IPS DF 6.9 (cell line): ENCODE measurements at regions not wholly inside any gene's neighbourhood (a gene's known extent, or its start where the extent isn't known, plus 50 kb on each side); places are given as distances from the start of the nearest gene placed in this dataset.

Source experiments
- DNase-seq: peaks from one replicate; pipeline ENCODE4 v3.0.0-alpha.2; 2013; ENCODE audit warnings: low read depth, low spot score
- H3K27ac ChIP-seq: one replicate; pipeline ENCODE4 v1.5.1; 2013; ENCODE audit warnings: low read length, control low read depth
- H3K27me3 ChIP-seq: 2 replicates; pipeline ENCODE4 v1.6.1; 2013; ENCODE audit warnings: mild to moderate bottlenecking, low read length; ENCODE audit not compliant: control insufficient read depth, insufficient read depth
- H3K36me3 ChIP-seq: 2 replicates; pipeline ENCODE4 v1.6.1; 2013; ENCODE audit warnings: low read length; ENCODE audit not compliant: control insufficient read depth, insufficient read depth
- H3K4me1 ChIP-seq: 2 replicates; pipeline ENCODE4 v1.6.1; 2013; ENCODE audit warnings: low read length; ENCODE audit not compliant: control insufficient read depth, insufficient read depth
- H3K4me3 ChIP-seq: 2 replicates; pipeline ENCODE4 v1.5.1; 2013; ENCODE audit warnings: mild to moderate bottlenecking, low read length
- H3K9me3 ChIP-seq: 2 replicates; pipeline ENCODE4 v1.6.1; 2013; ENCODE audit warnings: low read length, inconsistent platforms; ENCODE audit not compliant: control insufficient read depth, insufficient read depth
- WGBS: extraction: QIAGEN DNeasy Blood & Tissue Kit; methylation state at CpG from one replicate; pipeline ENCODE4 v1.1.7; 2013; ENCODE audit warnings: mixed read lengths, missing lambda C conversion rate; ENCODE audit not compliant: insufficient read length, insufficient coverage; 5-methylcytosine and 5-hydroxymethylcytosine counted together

DNA sequence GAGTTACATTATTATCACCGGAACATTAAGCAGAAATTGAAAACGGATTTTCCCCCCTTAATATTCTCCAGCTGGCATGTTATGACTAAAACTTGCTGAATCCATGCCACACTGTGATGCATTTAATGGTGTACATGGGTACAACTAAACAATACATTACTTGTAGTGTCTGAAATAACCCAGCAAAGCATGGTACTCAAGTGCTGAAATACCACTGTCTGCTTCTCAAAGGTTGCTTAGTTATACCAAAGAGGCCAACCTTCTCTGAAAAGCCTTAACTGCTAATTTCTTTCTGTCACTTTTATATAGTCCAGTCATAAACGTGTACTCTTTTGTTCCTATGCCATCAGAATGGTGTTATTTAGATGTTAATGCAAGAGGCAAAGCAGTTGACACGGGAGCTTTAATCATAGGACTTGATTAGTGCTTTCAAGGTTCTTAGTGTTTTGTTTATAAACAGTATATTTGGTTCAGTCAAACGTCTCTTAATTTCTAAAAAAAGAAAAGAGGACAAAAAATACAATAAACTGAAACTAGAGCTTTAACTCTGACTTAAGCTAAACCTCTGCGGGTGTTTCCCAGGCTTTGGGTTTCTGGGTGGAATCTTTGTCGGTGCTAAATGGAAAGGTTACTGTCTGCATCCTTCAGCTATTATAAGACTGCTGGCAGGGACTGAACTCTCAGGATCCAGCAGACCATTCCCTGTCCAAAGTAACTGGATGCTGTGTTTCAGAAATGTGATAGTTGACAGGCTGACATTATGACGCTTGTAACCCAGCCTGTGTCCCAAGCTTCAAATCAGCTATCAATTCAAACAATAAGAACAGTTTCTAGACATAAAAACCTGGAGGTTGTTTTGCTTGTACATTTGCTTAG lies 202.6 kb downstream of the PPP1R3A start:
- no peak for DNase-seq
- Histone ChIP-seq H3K36me3 (no peaks in the 10 kb centered on the region), H3K27ac (no peak overlapping the region), H3K4me1 (no peaks in the 10 kb centered on the region), H3K27me3 (no peaks in the 10 kb centered on the region), H3K4me3 (no peak overlapping the region), H3K9me3 (no peaks in the 10 kb centered on the region)
- WGBS: no CpG with 5 or more reads among the region's 8 CpGs

DNA sequence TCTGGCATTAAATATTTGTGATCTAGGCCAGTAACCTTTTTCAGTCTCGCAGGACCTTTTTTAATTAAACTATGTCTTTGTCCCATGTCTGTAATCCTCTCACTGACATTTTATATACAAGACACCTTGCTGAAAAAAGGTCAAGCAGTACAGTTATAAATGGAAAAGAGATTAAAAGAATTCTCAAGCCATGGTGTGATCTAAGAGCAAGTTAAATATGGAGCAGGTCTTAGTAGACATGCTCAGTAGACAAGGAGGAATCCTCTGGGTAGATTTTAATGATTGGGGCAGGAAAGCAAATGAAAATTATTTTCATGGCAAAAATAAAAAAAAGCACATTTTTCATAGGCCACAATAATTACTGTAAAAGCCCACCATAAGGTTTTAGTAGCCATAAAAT lies 203.5 kb downstream of the PPP1R3A start:
- no CpG with 5 or more reads among the region's 1 CpG for WGBS
- H3K4me3 ChIP-seq: no peak overlapping the region
- no peaks in the 10 kb centered on the region for H3K9me3 ChIP-seq
- no peaks in the 10 kb centered on the region for H3K27me3 ChIP-seq
- DNase-seq: no peak
- no peaks in the 10 kb centered on the region for H3K4me1 ChIP-seq
- H3K27ac ChIP-seq: no peak overlapping the region
- no peaks in the 10 kb centered on the region for H3K36me3 ChIP-seq

DNA sequence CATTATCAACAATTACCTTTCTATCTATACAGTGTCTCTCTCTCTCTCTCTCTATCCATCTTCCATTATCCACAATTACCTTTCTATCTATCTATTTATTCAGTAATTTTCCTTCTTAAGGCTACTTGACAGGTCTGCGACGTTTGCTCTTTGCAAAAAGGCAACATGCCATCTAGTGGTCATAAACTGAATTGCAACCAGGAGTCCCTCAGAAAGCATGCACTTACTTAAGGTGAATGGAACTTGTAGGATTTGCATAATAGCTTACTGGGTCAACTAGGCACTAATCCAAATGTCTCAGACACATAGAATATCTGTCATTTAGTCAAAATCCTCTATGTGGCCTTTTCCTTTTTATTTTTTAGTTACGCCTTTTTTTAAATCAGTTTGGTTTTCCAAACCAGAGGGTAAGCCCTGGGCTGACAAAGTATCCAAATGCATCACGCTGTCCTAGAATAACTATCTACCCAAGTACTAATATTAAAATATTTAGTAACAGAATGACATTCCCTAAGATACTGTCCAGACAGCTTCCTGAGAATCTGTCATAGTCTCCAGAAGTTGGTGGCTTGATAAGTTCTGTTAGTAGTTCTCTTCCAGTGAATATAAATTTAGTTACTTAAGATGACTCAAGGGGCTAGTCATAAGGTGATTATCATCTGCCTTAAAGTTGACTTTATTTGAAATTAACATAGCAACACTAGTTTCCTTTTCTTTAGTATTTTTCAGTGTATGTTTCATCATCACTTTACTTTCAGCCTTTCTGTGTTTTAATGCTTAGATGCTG lies 208.3 kb downstream of the PPP1R3A start:
- WGBS: no CpG with 5 or more reads among the region's 4 CpGs
- Histone ChIP-seq H3K27me3 (no peaks in the 10 kb centered on the region), H3K27ac (no peak overlapping the region), H3K36me3 (no peaks in the 10 kb centered on the region), H3K4me1 (no peaks in the 10 kb centered on the region), H3K4me3 (no peak overlapping the region), H3K9me3 (no peaks in the 10 kb centered on the region)
- DNase-seq: peak; percentile 80

DNA sequence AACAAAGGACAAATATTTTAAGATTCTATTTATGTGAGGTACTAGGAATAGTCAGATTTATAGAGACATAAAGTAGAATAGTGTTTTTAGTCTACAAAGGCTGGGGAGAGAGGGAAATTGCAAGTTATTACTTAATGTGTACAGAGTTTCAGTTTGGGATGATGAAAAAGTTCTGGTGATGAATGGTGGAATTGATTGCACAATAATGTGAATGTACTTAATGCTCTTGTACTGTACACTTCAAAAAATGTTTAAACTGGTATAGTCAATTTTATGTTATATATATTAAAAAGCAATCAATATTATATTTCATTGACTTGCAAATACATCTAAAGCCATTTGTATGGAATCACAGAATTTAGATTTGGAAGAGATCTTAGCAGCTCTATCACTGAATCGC lies 213.4 kb downstream of the PPP1R3A start:
- no peaks in the 10 kb centered on the region for H3K9me3 ChIP-seq
- no peak overlapping the region for H3K4me3 ChIP-seq
- no peaks in the 10 kb centered on the region for H3K27me3 ChIP-seq
- no peaks in the 10 kb centered on the region for H3K36me3 ChIP-seq
- no CpG with 5 or more reads among the region's 1 CpG for WGBS
- no peaks in the 10 kb centered on the region for H3K4me1 ChIP-seq
- DNase-seq: no peak
- H3K27ac ChIP-seq: no peak overlapping the region

DNA sequence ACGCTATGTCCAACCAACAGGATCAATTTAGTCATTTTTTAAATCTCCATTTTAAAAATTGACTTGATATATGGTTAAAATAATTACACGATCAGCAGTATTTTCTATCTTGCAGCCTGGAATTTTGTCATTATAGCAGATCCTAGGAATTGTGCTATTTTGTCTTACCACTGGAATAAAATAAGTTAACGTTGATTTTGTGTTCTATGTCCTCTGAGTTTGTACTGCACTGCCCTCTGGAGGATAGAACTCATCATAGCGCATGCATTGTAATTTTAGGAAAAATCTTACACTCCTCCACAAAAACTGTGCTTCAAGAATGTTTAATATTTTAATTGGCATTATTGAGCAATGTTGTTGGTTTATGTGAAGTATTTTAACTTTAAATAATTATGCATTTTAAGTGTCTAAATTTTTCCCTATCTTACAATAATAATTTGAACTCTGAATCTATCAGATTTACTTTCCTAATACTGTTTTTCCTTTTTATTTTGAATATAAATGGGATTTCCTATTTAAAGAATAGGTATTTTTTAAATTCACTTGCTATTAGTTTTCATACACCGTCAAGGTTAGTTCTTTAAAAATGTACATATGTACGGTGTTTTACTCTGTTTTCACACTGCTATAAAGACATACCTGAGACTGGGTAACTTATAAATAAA lies 220.1 kb downstream of the PPP1R3A start:
- DNase-seq: no peak
- no CpG with 5 or more reads among the region's 6 CpGs for WGBS
- Histone ChIP-seq H3K4me1 (no peaks in the 10 kb centered on the region), H3K36me3 (no peaks in the 10 kb centered on the region), H3K27me3 (no peaks in the 10 kb centered on the region), H3K4me3 (no peak overlapping the region), H3K9me3 (no peaks in the 10 kb centered on the region), H3K27ac (no peak overlapping the region)

DNA sequence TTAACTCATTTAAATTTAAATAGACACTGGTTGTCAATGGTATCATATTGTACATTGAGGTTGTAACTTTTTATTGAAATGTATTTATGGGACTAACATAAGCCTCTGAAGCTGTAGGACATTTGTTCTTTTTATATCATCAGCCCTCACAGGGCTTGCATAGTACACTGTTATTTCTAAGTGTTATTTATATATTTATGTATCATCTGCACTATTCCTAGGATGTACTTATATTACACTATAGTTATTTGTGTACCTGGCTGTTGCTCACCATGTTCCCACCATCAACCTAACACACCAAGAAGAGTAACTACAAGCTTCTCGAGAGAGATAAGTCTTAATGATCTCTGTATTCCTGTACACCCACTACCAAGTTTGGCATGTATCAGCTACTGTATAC lies 224.7 kb downstream of the PPP1R3A start:
- Histone ChIP-seq H3K9me3 (no peaks in the 10 kb centered on the region), H3K27ac (no peak overlapping the region), H3K36me3 (no peaks in the 10 kb centered on the region), H3K27me3 (no peaks in the 10 kb centered on the region), H3K4me1 (no peaks in the 10 kb centered on the region), H3K4me3 (no peak overlapping the region)
- WGBS: no CpG with 5 or more reads among the region's 1 CpG
- no peak for DNase-seq

DNA sequence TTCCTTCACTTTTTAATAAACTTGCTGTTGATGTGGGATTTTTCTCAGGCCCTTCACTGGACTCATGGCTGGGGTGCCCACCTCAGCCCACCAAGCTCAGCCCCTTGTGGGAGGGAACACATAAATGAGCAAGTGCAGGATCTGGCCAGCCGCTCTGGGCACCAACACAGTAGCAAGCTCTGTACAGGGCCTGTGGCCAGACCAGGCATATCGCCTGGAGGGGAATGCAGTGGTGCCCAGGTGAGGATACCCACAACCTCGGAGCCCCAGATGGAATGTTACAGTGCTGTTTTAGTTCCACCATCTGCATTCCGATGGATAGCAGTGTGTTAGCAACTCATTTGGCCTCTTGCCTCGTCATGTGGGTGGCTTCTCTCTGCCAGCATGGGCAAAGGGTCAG lies 234.6 kb downstream of the PPP1R3A start:
- no peaks in the 10 kb centered on the region for H3K4me1 ChIP-seq
- DNase-seq: no peak
- H3K9me3 ChIP-seq: no peaks in the 10 kb centered on the region
- no peak overlapping the region for H3K4me3 ChIP-seq
- no peaks in the 10 kb centered on the region for H3K36me3 ChIP-seq
- no peaks in the 10 kb centered on the region for H3K27me3 ChIP-seq
- no peak overlapping the region for H3K27ac ChIP-seq
- WGBS: no CpG with 5 or more reads among the region's 5 CpGs

DNA sequence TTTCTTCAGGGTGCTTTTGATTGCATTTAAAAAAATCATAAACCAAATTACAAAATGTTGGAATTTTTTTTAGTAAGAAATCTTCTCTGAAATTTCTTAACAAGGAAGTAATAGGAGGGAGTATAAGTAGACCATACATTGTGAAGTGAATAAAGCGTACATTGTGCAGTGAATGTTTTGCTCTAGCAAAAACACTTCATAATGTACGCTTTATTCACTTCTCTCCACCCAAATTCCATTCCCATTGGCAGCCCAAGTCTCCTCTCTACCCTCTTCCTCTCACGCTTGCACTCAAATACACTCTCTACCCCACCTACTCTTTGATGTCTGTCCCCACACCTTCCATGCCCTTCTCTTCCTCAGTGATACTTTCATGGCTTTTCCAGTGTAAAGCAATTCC lies 241.0 kb downstream of the PPP1R3A start:
- WGBS: 100% methylated on average over 1 of the region's 3 CpGs
- no peaks in the 10 kb centered on the region for H3K4me1 ChIP-seq
- H3K27ac ChIP-seq: no peak overlapping the region
- no peaks in the 10 kb centered on the region for H3K27me3 ChIP-seq
- no peaks in the 10 kb centered on the region for H3K36me3 ChIP-seq
- no peak for DNase-seq
- H3K9me3 ChIP-seq: no peaks in the 10 kb centered on the region
- no peak overlapping the region for H3K4me3 ChIP-seq

DNA sequence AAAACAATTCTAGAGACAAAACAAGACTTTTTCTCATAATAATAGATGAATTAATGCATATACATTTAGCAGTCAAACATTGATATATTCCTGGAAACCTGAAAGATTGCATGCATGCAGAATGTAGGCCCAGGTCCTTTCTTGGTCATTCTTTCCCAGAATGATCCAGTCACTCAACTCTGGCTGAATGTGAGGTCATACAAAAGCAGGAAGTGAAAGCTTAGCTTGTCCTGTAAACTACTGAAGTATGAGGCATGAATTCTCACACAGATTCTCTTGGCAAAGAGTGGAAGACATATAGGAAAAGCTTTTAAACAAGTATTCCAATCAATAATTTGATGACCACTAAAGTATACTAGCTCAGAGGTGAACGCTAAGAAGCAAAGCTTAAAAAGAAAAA lies 253.9 kb downstream of the PPP1R3A start:
- DNase-seq: no peak
- Histone ChIP-seq H3K27ac (no peak overlapping the region), H3K27me3 (no peaks in the 10 kb centered on the region), H3K9me3 (no peaks in the 10 kb centered on the region), H3K4me1 (no peaks in the 10 kb centered on the region), H3K36me3 (no peaks in the 10 kb centered on the region), H3K4me3 (no peak overlapping the region)
- no CpG with 5 or more reads among the region's 1 CpG for WGBS

DNA sequence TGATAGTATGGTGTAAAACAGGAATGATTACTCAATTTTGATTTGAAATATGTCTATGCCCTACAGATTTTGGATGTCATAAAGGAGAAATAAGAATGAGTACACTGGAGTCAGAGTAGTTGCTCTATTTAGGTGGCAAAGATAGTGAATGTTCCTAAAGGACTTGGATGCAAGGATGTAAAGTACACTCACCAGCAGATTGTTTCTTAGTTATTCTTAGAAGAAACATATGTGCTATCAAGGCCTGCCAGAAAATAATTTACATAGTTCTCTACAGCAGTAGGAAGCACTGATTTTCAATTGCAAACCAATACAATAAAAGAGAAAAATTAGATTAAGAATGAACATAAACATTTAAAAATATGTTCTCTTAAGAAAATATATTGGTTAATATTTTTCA lies 259.4 kb downstream of the PPP1R3A start:
- Histone ChIP-seq H3K27me3 (no peaks in the 10 kb centered on the region), H3K9me3 (no peaks in the 10 kb centered on the region), H3K4me1 (no peaks in the 10 kb centered on the region), H3K36me3 (no peaks in the 10 kb centered on the region), H3K4me3 (no peak overlapping the region), H3K27ac (no peak overlapping the region)
- DNase-seq: no peak
